ENCODE measurements at regions not wholly inside any gene's neighbourhood (a gene's known extent, or its start where the extent isn't known, plus 50 kb on each side); places are given as distances from the start of the nearest gene placed in this dataset.

GRCh38 chr1:29869802-29870201 is 633.5 kb downstream of the PTPRU start:
- DNase-seq, result no peak

GRCh38 chr1:29868944-29869343 is 632.6 kb downstream of the PTPRU start:
- no peak for DNase-seq

GRCh38 chr1:29868096-29868495 is 631.8 kb downstream of the PTPRU start:
- DNase-seq, result no peak

GRCh38 chr1:29865051-29865450 is 628.7 kb downstream of the PTPRU start:
- DNase-seq, result no peak

- DNase-seq, result no peak
These were observed 628.2 kb downstream of the PTPRU start for GRCh38 chr1:29864431-29865022.

- DNase-seq, result no peak
These were observed 625.6 kb downstream of the PTPRU start for GRCh38 chr1:29861922-29862321.

GRCh38 chr1:29861446-29861845 is 625.1 kb downstream of the PTPRU start:
- DNase-seq, result no peak

- DNase-seq, result no peak
These were observed 624.4 kb downstream of the PTPRU start for GRCh38 chr1:29860681-29861080.

GRCh38 chr1:29860056-29860455 is 623.7 kb downstream of the PTPRU start:
- DNase-seq, result no peak

- no peak for DNase-seq
These were observed 622.8 kb downstream of the PTPRU start for GRCh38 chr1:29859126-29859525.

- no peak for DNase-seq
These were observed 622.3 kb downstream of the PTPRU start for GRCh38 chr1:29858646-29859045.

GRCh38 chr1:29856340-29857114 is 620.2 kb downstream of the PTPRU start:
- DNase-seq, result no peak

GRCh38 chr1:29855561-29856160 is 619.3 kb downstream of the PTPRU start:
- no peak for DNase-seq

GRCh38 chr1:29854700-29855276 is 618.5 kb downstream of the PTPRU start:
- DNase-seq, result no peak

- DNase-seq, result no peak
These were observed 617.5 kb downstream of the PTPRU start for GRCh38 chr1:29853716-29854330.

- DNase-seq, result no peak
These were observed 615.9 kb downstream of the PTPRU start for GRCh38 chr1:29852248-29852647.

GRCh38 chr1:29851691-29852090 is 615.4 kb downstream of the PTPRU start:
- no peak for DNase-seq

- DNase-seq, result no peak
These were observed 613.9 kb downstream of the PTPRU start for GRCh38 chr1:29849991-29850757.

GRCh38 chr1:29849038-29849750 is 612.9 kb downstream of the PTPRU start:
- no peak for DNase-seq

- DNase-seq, result no peak
These were observed 609.6 kb downstream of the PTPRU start for GRCh38 chr1:29845910-29846309.

- DNase-seq, result no peak
These were observed 605.8 kb downstream of the PTPRU start for GRCh38 chr1:29842130-29842529.

GRCh38 chr1:29839726-29840125 is 603.4 kb downstream of the PTPRU start:
- no peak for DNase-seq
